DOHH2 (cell line): ENCODE measurements at regions not wholly inside any gene's neighbourhood (a gene's known extent, or its start where the extent isn't known, plus 50 kb on each side); places are given as distances from the start of the nearest gene placed in this dataset.
"Not testable (repeated sequence)": the region's sequence is repeated elsewhere in the genome, so short reads cannot be mapped to it uniquely, and the experiment has no call there.

Source experiments
- CTCF ChIP-seq: fragments of 200-600 bp; sonication (generic); IDR thresholded peaks from one replicate; pipeline ENCODE4 v1.5.1; 2014; ENCODE audit warnings: antibody characterized with exemption, mild to moderate bottlenecking, low read depth, low read length; ENCODE audit not compliant: poor library complexity, severe bottlenecking
- EZH2phosphoT487 ChIP-seq: fragments of 200-600 bp; sonication (generic); IDR thresholded peaks from 2 replicates; pipeline ENCODE4 v1.6.1; 2017; ENCODE audit warnings: borderline replicate concordance, mild to moderate bottlenecking, antibody characterized with exemption, low read length, moderate library complexity, mixed read lengths

- TF ChIP-seq CTCF, EZH2phosphoT487: not testable (repeated sequence)
These were observed 155.6 kb upstream of the EDA2R start for GRCh38 chrX:66794514-66794913.
